T-helper 1 cell (primary cell): ENCODE measurements at regions not wholly inside any gene's neighbourhood (a gene's known extent, or its start where the extent isn't known, plus 50 kb on each side); places are given as distances from the start of the nearest gene placed in this dataset.

Experiments
- DNase-seq, 5 donors: peaks; one replicate each; pipeline ENCODE4 v3.0.0-alpha.2; 2012 to 2020

GRCh38 chr5:169350759-169351240 lies 49.9 kb upstream of the SLIT3 start:
- no peak for DNase-seq
